ENCODE measurements at regions not wholly inside any gene's neighbourhood (a gene's known extent, or its start where the extent isn't known, plus 50 kb on each side); places are given as distances from the start of the nearest gene placed in this dataset.
"Not testable (repeated sequence)": the region's sequence is repeated elsewhere in the genome, so short reads cannot be mapped to it uniquely, and the experiment has no call there.

DNA sequence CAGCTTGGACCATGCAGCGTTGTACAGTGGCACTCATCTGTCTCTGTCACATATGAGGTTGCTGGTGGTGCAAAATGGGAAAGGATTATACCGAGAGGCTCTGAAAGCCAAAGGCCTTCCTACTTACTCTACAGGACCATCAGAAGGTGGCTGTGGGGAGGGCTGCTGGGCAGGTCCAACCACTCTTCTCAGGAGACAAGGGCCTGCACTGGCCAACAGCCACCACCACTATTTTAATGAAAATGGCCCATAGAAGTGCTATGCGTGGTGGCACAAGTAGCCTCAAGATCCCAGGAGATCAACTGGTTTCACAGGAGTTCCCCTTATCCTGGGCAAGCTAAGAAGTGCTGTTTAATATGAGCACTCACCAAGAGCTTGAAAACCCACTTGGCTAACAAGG, 52.3 kb downstream of the MRPL57 start:
- no peak for DNase-seq

- DNase-seq: no peak
Measured at GRCh38 chr13:21229241-21230024, 53.0 kb downstream of the MRPL57 start.

DNA sequence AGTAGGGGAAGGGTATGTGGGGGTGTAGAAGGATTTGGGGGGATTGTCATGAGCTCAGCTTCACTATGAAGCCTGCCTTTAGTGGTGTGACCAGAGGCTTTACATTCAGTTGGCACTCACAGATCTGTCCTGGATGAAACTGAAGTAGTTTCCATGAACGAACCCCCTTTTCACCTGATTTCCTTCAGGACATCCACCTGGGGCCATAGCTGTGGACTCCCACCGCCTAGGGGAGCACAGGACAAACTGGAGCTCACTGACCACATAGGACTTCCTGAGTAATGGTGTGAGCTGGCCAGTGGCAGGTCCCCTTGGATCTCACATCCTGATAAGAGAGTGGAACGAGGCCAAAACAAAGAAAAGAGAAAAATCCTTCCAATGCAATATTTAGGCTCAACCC, 54.1 kb downstream of the MRPL57 start:
- DNase-seq: no peak

- no peak for DNase-seq
Measured at GRCh38 chr13:21231426-21231940, 55.0 kb downstream of the MRPL57 start.

DNA sequence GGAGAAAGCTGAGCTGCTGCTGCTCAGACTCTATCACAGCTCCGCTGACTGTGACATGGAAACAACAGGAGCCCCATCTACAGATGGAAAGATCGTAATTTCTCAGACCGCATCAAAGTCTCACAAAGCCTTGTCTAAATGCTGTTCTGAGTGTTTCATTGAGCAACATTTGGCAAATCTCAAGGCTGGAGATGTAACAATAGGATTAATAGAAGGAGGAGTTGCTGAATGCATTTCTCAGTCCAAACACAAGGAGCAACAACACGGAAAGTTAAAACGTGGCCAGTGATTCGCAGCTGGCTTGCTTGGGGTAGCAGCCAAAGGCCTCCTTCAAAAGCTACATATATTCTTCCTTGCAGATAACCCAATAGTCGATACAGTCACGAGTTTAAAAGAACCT, 55.7 kb downstream of the MRPL57 start:
- DNase-seq: no peak

DNA sequence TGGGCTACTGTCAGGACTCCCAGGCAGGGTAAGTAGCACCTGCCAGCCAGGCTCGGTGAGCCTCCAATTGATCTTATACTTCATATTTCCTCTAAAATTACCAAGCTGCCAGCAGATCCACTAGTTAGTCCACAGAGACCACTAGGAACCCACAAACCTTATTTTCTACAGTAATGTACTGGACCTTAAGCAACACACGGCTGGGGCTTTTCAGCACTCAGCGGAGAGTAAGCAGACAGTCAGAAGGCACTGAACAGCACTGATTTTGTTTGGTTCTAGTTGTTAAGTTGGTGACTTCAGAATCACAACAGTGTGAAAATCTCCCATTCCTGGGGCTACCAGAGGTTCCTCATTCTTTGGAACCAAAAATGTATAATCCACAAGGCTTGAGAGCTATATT, 56.1 kb downstream of the MRPL57 start:
- DNase-seq: no peak

- no peak for DNase-seq
Measured at GRCh38 chr13:21233086-21233485, 56.6 kb downstream of the MRPL57 start.

DNA sequence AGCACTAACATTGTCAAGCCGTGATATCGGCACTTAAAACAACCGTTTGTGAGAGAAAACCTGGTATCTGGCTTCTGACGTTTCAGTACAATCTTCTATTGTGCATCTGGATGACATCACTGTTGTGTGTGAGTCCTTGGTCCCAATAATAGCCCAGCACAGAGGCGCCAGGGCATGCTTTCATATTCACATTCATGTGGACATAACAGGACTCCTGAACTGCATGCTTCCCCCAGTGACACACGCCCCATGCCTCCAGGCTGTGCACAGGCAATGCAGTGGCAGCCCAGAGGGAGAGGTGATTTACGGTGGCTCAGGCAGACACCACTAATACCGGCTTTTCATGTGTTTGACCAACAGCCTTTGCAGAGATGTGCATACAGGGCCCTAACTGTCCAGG, 58.1 kb downstream of the MRPL57 start:
- no peak for DNase-seq

DNA sequence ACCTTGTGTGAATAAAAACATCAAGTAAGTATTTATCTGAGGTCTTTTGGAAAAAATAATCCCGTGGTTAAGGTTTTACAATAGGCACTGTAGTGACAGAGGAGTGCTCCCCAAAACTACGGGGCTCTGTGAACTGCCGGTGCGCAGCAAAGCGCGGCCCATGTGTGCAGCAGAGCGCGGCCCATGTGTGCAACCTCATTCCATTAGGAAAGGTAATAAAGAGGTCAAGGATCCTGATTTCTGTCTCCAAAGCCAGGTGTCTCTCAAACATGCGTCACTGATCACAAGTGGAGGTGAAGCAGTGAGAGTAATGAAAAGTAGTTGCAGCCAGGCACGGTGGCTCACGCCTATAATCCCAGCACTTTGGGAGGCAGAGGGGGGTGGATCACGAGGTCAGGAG, 58.7 kb downstream of the MRPL57 start:
- no peak for DNase-seq

GRCh38 chr13:21237081-21237480, 60.6 kb downstream of the MRPL57 start:
- no peak for DNase-seq

DNA sequence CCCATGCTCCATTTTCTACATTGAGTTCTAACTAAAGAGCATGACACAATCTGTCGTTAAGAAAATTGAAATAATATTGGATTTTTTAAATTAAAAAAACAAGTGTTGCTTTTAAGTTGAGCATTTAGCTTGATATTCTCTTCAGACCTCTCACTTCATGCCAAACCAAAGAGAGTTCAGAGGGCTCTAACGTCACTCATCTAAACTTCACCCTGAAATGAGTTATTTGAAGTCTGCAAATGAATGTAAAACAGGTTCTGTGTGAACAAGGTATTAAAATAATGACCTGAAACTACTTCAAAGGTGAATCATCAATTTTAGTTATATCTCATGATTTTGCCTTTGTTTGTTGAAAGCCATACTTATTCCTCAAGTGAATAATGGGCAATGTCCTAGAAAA, 61.8 kb downstream of the MRPL57 start:
- no peak for DNase-seq

GRCh38 chr13:21240586-21240985, 64.1 kb downstream of the MRPL57 start:
- no peak for DNase-seq

DNA sequence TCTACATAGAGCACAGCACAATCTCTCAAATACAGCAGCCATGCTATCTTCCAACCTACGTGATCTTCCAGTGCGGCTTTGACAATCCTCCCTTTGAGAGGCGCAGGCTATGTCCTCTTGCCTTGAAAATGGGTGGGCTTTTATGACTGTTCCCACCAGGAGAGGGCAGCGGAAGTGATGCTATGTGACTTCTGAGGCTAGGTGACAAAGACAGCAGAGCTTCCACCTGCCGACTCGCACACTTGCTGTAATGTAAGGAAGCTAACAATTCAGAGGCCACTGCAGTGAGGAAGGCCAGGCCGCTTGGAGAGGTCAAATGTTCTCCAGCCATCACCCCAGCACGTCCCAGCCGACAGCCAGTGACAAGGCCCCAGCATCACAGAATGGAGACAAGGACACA, 65.8 kb downstream of the MRPL57 start:
- no peak for DNase-seq

- no peak for DNase-seq
Measured at GRCh38 chr13:21243045-21243897, 66.8 kb downstream of the MRPL57 start.

DNA sequence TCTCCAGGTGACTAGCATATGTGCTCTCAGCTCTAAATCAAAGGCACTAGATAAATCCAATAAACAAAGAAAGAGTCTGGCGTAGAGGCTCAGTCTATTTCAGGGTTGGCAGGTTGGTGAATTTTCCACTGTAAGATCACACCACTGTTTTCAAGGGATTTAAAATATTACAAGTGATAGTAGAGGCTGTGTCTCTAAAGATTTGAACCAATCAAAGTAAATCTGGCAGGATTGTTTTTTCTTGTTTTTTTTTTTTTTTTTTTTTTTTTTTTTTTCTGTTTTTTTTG, 67.4 kb downstream of the MRPL57 start:
- DNase-seq: not testable (repeated sequence)

DNA sequence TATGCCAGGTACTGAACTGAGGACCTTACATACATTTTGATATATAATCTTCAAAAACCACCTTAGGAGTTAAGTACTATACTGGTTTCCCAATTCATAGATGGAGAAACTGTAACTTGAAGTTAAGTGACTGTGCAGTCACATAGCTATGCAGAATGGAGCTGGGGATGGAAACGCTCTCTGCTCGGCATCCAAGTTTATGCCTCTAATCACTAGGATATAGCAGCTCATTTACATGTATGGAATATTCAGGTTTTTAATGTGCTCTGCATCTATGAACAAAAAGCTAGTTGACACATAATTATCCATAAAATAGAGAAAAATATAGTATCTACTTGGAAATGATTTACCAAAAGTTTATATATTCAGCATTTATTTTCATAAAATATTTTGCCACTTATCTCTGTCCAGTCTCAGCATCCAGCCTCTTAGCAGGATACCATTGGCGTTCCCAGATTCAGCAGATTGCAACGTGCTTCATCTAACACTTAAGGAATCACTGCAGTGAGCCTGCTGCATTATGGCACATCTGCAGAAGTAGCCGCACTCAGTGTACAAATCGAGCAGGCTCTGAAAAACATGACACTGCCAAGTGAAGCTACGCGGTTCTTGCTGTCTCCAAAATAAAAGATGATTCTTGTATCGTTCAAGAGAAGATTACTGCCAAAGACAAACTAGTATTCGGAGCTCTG, 70.4 kb downstream of the MRPL57 start:
- DNase-seq: no peak

- no peak for DNase-seq
Measured at GRCh38 chr13:21256351-21256761, 79.9 kb downstream of the MRPL57 start.

DNA sequence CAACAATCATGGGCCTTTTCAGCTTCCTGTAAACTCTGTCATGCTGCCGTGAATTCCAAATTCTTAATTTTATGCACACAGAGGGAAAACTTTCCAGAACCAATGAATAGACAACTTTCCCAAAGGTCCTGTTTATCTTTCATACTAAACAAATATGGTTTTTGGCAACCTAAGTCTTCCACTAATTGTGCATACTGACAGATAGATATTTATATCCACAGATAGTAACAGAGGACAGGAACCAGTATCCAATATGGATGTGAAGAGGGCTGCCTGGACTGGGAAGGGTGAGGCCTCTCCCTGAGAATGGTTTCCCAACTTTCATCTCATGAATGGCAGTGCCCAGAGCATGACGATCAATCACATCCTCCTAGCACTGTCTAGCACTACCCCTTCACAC, 80.4 kb downstream of the MRPL57 start:
- DNase-seq: no peak

DNA sequence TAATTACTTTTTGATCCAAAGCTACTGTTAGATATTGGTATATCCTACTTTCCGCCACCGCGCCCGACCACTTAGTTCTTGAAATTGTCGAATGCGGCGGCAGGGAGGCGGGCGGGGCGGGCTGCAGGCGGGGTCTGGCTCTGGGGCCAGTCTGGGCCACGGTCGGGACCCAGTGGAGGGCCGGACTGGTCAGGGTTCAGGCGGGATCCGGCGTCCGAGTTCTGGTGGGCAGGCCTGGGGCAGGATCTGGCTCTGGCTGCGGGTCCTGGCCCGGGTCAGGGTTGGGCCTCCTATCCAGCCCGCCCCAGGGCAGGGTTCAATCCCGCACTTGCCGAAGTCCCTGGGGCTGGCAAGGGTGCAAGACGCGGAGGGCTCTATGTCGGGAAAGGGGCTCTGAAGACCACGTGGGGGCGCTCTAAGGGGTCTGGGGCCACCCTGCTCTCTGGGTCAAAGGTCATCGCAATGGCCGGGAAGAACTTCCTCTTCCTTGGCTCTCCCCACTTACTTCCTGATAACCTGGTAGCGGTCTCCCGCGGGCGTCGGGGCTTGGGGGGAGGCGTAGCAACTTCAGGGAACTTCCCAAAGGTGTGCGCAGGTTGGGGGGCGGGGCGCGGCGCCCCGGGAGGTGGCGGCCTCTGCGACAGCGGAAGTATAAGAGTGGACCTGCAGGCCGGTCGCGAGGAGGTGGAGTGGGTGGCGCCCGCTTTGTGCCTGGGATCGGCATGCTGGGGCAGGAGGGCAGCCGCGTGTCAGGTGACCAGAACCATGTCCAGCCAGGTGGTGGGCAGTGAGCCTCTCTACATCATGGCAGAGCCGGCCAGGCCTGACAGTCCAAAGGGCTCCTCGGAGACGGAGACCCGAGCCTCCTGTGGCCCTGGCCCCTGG, 83.4 kb downstream of the MRPL57 start:
- no peak for DNase-seq

DNA sequence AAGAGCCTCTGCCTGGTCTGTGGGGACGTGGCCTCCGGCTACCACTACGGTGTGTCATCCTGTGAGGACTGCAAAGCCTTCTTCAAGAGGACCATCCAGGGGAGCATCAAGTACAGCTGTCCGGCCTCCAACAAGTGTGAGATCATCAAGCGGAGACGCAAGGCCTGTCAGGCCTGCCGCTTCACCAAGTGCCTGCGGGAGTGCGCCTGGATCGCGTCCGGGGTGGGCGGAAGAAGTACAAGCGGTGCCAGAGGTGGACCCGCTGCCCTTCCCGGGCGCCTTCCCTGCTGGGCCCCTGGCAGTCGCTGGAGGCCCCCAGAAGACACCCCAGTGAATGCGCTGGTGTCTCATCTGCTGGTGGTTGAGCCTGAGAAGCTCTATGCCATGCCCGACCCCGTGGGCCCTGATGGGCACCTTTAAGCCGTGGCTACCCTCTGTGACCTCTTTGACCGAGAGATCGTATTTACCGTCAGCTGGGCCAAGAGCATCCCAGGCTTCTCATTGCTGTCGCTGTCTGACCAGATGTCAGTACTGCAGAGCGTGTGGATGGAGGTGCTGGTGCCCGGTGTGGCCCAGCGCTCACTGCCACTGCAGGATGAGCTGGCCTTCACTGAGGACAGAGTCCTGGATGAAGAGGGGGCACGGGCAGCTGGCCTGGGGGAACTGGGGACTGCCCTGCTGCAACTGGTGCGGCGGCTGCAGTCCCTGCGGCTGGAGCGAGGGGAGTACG, 84.3 kb downstream of the MRPL57 start:
- not testable (repeated sequence) for DNase-seq

DNA sequence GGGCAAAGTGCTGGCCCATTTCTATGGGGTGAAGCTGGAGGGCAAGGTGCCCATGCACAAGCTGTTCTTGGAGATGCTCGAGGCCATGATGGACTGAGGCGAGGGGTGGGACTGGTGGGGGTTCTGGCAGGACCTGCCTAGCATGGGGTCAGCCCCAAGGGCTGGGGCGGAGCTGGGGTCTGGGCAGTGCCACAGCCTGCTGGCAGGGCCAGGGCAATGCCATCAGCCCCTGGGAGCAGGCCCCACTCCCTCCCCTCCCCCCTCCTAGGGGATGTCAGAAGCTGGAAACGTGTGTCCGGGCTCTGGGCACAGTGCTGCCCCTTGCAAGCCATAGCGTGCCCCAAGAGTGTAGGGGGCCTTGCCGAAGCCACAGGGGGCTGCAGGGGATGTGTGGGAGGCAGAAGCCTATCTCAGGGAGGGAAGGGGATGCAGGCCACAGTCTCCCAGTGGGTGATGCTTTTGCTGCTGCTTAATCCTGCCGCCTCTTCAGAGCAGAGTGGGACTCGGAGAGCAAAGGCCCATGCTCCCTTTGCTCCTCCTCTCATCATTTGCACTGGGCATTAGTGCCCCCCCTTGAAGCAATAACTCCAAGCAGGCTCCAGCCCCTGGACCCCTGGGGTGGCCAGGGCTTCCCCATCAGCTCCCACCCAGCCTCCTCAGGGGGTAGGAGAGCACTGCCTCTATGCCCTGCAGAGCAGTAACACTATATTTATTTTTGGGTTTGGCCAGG, 85.2 kb downstream of the MRPL57 start:
- DNase-seq: not testable (repeated sequence)

Data from effector CD4-positive, alpha-beta T cell (primary cell).